ENCODE measurements at regions not wholly inside any gene's neighbourhood (a gene's known extent, or its start where the extent isn't known, plus 50 kb on each side); places are given as distances from the start of the nearest gene placed in this dataset.

- TF ChIP-seq, protein P1, sequence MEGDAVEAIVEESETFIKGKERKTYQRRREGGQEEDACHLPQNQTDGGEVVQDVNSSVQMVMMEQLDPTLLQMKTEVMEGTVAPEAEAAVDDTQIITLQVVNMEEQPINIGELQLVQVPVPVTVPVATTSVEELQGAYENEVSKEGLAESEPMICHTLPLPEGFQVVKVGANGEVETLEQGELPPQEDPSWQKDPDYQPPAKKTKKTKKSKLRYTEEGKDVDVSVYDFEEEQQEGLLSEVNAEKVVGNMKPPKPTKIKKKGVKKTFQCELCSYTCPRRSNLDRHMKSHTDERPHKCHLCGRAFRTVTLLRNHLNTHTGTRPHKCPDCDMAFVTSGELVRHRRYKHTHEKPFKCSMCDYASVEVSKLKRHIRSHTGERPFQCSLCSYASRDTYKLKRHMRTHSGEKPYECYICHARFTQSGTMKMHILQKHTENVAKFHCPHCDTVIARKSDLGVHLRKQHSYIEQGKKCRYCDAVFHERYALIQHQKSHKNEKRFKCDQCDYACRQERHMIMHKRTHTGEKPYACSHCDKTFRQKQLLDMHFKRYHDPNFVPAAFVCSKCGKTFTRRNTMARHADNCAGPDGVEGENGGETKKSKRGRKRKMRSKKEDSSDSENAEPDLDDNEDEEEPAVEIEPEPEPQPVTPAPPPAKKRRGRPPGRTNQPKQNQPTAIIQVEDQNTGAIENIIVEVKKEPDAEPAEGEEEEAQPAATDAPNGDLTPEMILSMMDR (IDR thresholded peaks at IDR 0.05; ENCODE audit: low read depth, low read length, missing control alignments), result no peak
- no peak overlapping the region for H3K4me3 ChIP-seq (replicated peaks; ENCODE audit: low read depth, low read length)
- DNase-seq (ENCODE audit: extremely low read depth, low read depth), result no peak
Measured at GRCh38 chr10:106474876-106475275, 689.6 kb downstream of the SORCS1 start.

DNA sequence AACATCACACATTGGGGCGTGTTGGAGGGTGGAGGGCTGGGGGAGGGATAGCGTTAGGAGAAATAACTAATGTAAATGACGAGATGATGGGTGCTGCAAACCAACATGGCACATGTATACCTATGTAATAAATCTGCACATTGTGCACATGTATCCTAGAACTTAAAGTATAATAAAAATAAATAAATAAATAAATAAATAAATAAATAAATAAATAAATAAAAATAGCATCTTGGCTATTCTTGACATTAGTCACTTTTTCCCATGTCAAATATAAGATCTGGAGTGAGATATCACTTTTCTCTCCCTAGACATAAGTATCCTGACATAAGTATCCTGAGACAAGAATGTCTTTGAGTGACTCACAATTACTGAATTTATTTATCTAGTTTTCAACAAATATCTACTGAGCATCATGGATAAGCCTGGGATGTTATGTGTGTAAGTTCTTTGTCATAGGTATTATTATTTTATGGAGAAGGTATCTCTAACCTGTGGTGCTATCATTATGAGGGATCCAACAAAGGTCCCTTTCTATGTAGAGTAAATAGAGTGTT lies 691.3 kb downstream of the SORCS1 start:
- TF ChIP-seq, protein P1 (IDR thresholded peaks at IDR 0.05; ENCODE audit: low read depth, low read length, missing control alignments), result no peak
- H3K4me3 ChIP-seq (replicated peaks; ENCODE audit: low read depth, low read length), result no peak overlapping the region
- no peak for DNase-seq (ENCODE audit: extremely low read depth, low read depth)

GRCh38 chr10:106467506-106467905 lies 697.0 kb downstream of the SORCS1 start:
- DNase-seq (ENCODE audit: extremely low read depth, low read depth), result no peak
- H3K4me3 ChIP-seq (replicated peaks; ENCODE audit: low read depth, low read length), result no peak overlapping the region
- TF ChIP-seq, protein P1 (IDR thresholded peaks at IDR 0.05; ENCODE audit: low read depth, low read length, missing control alignments), result no peak

DNA sequence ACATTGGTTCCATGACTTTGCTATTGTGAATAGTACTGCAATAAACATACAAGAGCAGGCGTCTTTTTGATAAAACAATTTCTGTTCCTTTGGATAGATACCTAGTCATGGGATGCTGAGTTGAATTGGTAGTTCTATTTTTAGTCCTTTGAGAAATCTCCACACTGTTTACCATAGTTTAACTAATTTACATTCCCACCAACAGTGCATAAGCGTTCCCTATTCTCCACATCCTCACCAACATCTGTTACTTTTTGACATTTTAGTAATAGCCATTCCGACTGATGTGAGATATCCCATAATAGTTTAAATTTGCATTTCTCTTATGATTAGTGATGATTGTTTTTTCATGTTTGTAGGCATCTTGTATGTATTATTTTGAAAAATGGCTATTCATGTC lies 707.0 kb downstream of the SORCS1 start:
- no peak for DNase-seq (ENCODE audit: extremely low read depth, low read depth)
- TF ChIP-seq, protein P1 (IDR thresholded peaks at IDR 0.05; ENCODE audit: low read depth, low read length, missing control alignments), result no peak
- H3K4me3 ChIP-seq (replicated peaks; ENCODE audit: low read depth, low read length), result no peak overlapping the region

DNA sequence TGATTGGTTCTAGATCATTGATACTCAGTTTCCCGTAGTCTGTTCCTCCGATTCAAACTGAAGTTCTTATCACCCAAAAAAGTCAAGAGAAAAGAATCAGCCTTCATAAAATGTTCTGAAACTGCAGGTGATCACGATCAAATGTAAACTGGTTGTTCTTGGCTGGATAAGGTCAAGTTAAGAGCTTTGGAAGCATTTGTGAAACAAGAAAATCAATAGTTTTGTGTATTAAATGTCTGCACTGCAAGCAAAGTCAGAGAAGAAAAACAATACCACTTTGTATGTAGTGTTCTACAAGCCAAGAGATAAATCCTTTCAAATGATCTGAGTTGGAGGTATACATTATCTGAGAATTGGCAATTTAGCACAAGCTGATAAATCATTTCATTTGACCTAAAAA lies 710.3 kb downstream of the SORCS1 start:
- H3K4me3 ChIP-seq (replicated peaks; ENCODE audit: low read depth, low read length), result no peak overlapping the region
- TF ChIP-seq, protein P1 (IDR thresholded peaks at IDR 0.05; ENCODE audit: low read depth, low read length, missing control alignments), result no peak
- no peak for DNase-seq (ENCODE audit: extremely low read depth, low read depth)

DNA sequence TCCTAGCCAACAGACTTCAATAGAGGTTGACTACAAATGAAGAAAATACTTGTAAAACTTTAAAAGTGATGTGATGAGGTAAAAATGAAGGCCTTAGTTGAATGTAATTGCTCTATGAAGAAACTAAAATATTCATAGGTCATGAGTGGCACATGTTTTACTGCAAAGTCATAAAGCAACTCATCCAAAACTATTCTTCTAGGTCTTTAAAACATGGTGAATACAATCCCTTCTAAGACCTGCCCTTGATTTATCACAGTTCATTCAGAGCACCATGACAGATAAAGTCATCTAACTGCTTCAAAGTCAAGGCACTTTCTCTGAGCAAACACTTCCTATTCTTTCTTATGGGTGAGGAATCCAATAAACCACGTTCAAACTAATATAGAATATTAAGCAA lies 713.5 kb downstream of the SORCS1 start:
- TF ChIP-seq, protein P1 (IDR thresholded peaks at IDR 0.05; ENCODE audit: low read depth, low read length, missing control alignments), result no peak
- H3K4me3 ChIP-seq (replicated peaks; ENCODE audit: low read depth, low read length), result no peak overlapping the region
- no peak for DNase-seq (ENCODE audit: extremely low read depth, low read depth)

- DNase-seq (ENCODE audit: extremely low read depth, low read depth), result no peak
- no peak overlapping the region for H3K4me3 ChIP-seq (replicated peaks; ENCODE audit: low read depth, low read length)
- TF ChIP-seq, protein P1 (IDR thresholded peaks at IDR 0.05; ENCODE audit: low read depth, low read length, missing control alignments), result no peak
Measured at GRCh38 chr10:106446920-106447319, 717.6 kb downstream of the SORCS1 start.

Measured in HFF-Myc (cell line).